ENCODE measurements at regions not wholly inside any gene's neighbourhood (a gene's known extent, or its start where the extent isn't known, plus 50 kb on each side); places are given as distances from the start of the nearest gene placed in this dataset.
"Not testable (repeated sequence)": the region's sequence is repeated elsewhere in the genome, so short reads cannot be mapped to it uniquely, and the experiment has no call there.

DNA sequence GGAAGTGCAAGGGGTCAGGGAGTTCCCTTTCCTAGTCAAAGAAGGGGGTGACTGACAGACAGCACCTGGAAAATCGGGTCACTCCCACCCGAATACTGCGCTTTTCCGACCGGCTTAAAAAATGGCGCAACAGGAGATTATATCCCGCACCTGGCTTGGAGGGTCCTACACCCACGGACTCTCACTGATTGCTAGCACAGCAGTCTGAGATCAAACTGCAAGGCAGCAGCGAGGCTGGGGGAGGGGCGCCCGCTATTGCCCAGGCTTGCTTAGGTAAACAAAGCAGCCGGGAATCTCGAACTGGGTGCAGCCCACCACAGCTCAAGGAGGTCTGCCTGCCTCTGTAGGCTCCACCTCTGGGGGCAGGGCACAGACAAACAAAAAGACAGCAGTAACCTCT, 333.8 kb downstream of the CENPW start:
- H3K4ac ChIP-seq (ENCODE audit: low read depth, low read length); dilution Hi-C loops (cut with HindIII; ENCODE audit: low sequenced_read_pairs, unreplicated experiment): not testable (repeated sequence)
- WGBS, 2 experiments (ENCODE audit: extremely low coverage in 2 of 2, insufficient read length in 1 of 2), result 100% methylated on average over 2 of the region's 13 CpGs; no CpG with 5 or more reads in 1 of the 2 experiments

More for the DNA sequence above, 333.8 kb downstream of the CENPW start:
- ATAC-seq (ENCODE audit: low read depth); H2AK9ac ChIP-seq (replicated peaks; ENCODE audit: low read depth, low read length, poor library complexity); H2AK5ac ChIP-seq (ENCODE audit: low read depth, low read length); H3K56ac ChIP-seq (ENCODE audit: extremely low read depth, insufficient read depth, low read length); H3K14ac ChIP-seq (replicated peaks; ENCODE audit: low read depth, low read length); H3K9ac ChIP-seq (ENCODE audit: low read depth, low read length); H2BK120ac ChIP-seq (ENCODE audit: low read depth, low read length); H4K91ac ChIP-seq (ENCODE audit: insufficient read depth, low read depth, low read length); H3K27ac ChIP-seq (ENCODE audit: insufficient read depth, low read length); H3K27me3 ChIP-seq (ENCODE audit: control insufficient read depth, insufficient read depth, low read length); H3K4me1 ChIP-seq (ENCODE audit: control insufficient read depth, insufficient read depth, low read length); H3K79me1 ChIP-seq (ENCODE audit: low read depth in 1 of 2, low read length in 2 of 2); H2BK15ac ChIP-seq (ENCODE audit: low read depth, low read length); H3K9me1 ChIP-seq (ENCODE audit: insufficient read depth, low read length); H3K9me3 ChIP-seq (ENCODE audit: control insufficient read depth, insufficient read depth, low read length); H3K18ac ChIP-seq (ENCODE audit: low read depth, low read length); CTCF ChIA-PET; POLR2A ChIA-PET (ENCODE audit: unreplicated experiment); H4K5ac ChIP-seq (ENCODE audit: low read depth, low read length); BruUV-seq (replicated peaks); H3K4me3 ChIP-seq (ENCODE audit: insufficient read depth, low read depth, low read length); H4K8ac ChIP-seq (ENCODE audit: low read depth in 2 of 2, low read length in 2 of 2); H2BK5ac ChIP-seq (ENCODE audit: low read depth, low read length, poor library complexity, severe bottlenecking); H3K36me3 ChIP-seq (ENCODE audit: control insufficient read depth, insufficient read depth, low read length); H2AFZ ChIP-seq (replicated peaks; ENCODE audit: low read length, poor library complexity); H3K4me2 ChIP-seq (ENCODE audit: low read depth, low read length); H2BK20ac ChIP-seq (ENCODE audit: low read depth, low read length); H3K23ac ChIP-seq (ENCODE audit: low read depth, low read length); intact Hi-C loops (cut with micrococcal nuclease); H4K20me1 ChIP-seq (ENCODE audit: insufficient read depth, low read length); DNase-seq: not testable (repeated sequence)
- in situ Hi-C loops (cut with MboI; ENCODE audit: low sequenced_read_pairs), result loop anchor here (25.0 kb wide), 1 partner anchor 661 kb away; no protein-coding TSS in a partner anchor
